ENCODE measurements at regions not wholly inside any gene's neighbourhood (a gene's known extent, or its start where the extent isn't known, plus 50 kb on each side); places are given as distances from the start of the nearest gene placed in this dataset.
"Not testable (repeated sequence)": the region's sequence is repeated elsewhere in the genome, so short reads cannot be mapped to it uniquely, and the experiment has no call there.

- H3K4me3 ChIP-seq (ENCODE audit: low read depth, low read length); H3K9me3 ChIP-seq (ENCODE audit: control insufficient read depth, insufficient read depth, low read depth, low read length); CTCF ChIA-PET; POLR2A ChIA-PET; H3K36me3 ChIP-seq (ENCODE audit: control insufficient read depth in 2 of 2, insufficient read depth in 1 of 2, low read length in 2 of 2); H3K4me1 ChIP-seq (ENCODE audit: control insufficient read depth, insufficient read depth, low read length); H3K27ac ChIP-seq (ENCODE audit: extremely low read depth, low read depth, low read length): not testable (repeated sequence)
These were observed 114.6 kb upstream of the PPM1J start for GRCh38 chr1:112829691-112830090.

- TF ChIP-seq ZNF830 (tag by site-specific recombination; IDR thresholded peaks at IDR 0.05; ENCODE audit: low read depth) (no peak), ZNF596 (tag by site-specific recombination; IDR thresholded peaks at IDR 0.05) (no peak), ZNF132 (tag by site-specific recombination; IDR thresholded peaks at IDR 0.05; ENCODE audit: borderline replicate concordance) (no peak), ZBTB11 (tag by site-specific recombination; conservative IDR thresholded peaks at IDR 0.05; ENCODE audit: low read depth) (no peak), ZNF449 (tag by site-specific recombination; IDR thresholded peaks at IDR 0.05) (no peak), ZNF18 (tag by site-specific recombination; IDR thresholded peaks at IDR 0.05) (no peak), ZNF146 (tag by site-specific recombination; IDR thresholded peaks at IDR 0.05) (no peak), ZNF510 (tag by site-specific recombination; IDR thresholded peaks at IDR 0.05; ENCODE audit: insufficient replicate concordance) (no peak), ZNF341 (tag by site-specific recombination; IDR thresholded peaks at IDR 0.05; ENCODE audit: low read depth) (no peak)
- ChIA-PET CTCF (no interaction called here), POLR2A (no interaction called here)
These were observed 113.6 kb upstream of the PPM1J start for GRCh38 chr1:112828716-112829115.

GRCh38 chr1:112827391-112827790, 112.3 kb upstream of the PPM1J start:
- CTCF ChIA-PET; H3K4me3 ChIP-seq (ENCODE audit: low read depth, low read length); H3K4me1 ChIP-seq (ENCODE audit: control insufficient read depth, insufficient read depth, low read length); POLR2A ChIA-PET; H3K27ac ChIP-seq (ENCODE audit: extremely low read depth, low read depth, low read length); H3K36me3 ChIP-seq (ENCODE audit: control insufficient read depth in 2 of 2, insufficient read depth in 1 of 2, low read length in 2 of 2); H3K9me3 ChIP-seq (ENCODE audit: control insufficient read depth, insufficient read depth, low read depth, low read length): not testable (repeated sequence)

More at GRCh38 chr1:112828716-112829115, 113.6 kb upstream of the PPM1J start:
- H3K36me3 ChIP-seq (ENCODE audit: control insufficient read depth in 2 of 2, insufficient read depth in 1 of 2, low read length in 2 of 2): no peaks in the 10 kb centered on the region
- no peaks in the 10 kb centered on the region for H3K9me3 ChIP-seq (ENCODE audit: control insufficient read depth, insufficient read depth, low read depth, low read length)
- H3K4me3 ChIP-seq (ENCODE audit: low read depth, low read length): no peak overlapping the region
- no peak overlapping the region for H3K27ac ChIP-seq (ENCODE audit: extremely low read depth, low read depth, low read length)
- H3K4me1 ChIP-seq (ENCODE audit: control insufficient read depth, insufficient read depth, low read length): no peaks in the 10 kb centered on the region

- no peaks in the 10 kb centered on the region for H3K9me3 ChIP-seq (ENCODE audit: control insufficient read depth, insufficient read depth, low read depth, low read length)
- no peaks in the 10 kb centered on the region for H3K36me3 ChIP-seq (ENCODE audit: control insufficient read depth in 2 of 2, insufficient read depth in 1 of 2, low read length in 2 of 2)
- H3K4me1 ChIP-seq (ENCODE audit: control insufficient read depth, insufficient read depth, low read length): no peaks in the 10 kb centered on the region
- ChIA-PET CTCF (interaction anchor here (0.6 to 1.0 kb wide), 2 partner anchors 17 to 18 kb away, joined by 3 read pairs; no protein-coding TSS in a partner anchor), POLR2A (no interaction called here)
- no peak overlapping the region for H3K27ac ChIP-seq (ENCODE audit: extremely low read depth, low read depth, low read length)
- H3K4me3 ChIP-seq (ENCODE audit: low read depth, low read length): no peak overlapping the region
- TF ChIP-seq MZF1 (tag by site-specific recombination; IDR thresholded peaks at IDR 0.05; ENCODE audit: borderline replicate concordance) (no peak), ZIC2 (tag by site-specific recombination; IDR thresholded peaks at IDR 0.05) (peak; percentile 98)
These were observed 111.2 kb upstream of the PPM1J start for GRCh38 chr1:112826217-112826944.

- H3K36me3 ChIP-seq (ENCODE audit: control insufficient read depth in 2 of 2, insufficient read depth in 1 of 2, low read length in 2 of 2); POLR2A ChIA-PET; H3K9me3 ChIP-seq (ENCODE audit: control insufficient read depth, insufficient read depth, low read depth, low read length); H3K27ac ChIP-seq (ENCODE audit: extremely low read depth, low read depth, low read length); H3K4me1 ChIP-seq (ENCODE audit: control insufficient read depth, insufficient read depth, low read length); H3K4me3 ChIP-seq (ENCODE audit: low read depth, low read length): not testable (repeated sequence)
- CTCF ChIA-PET: interaction anchor here (0.6 to 1.0 kb wide), 2 partner anchors 17 to 18 kb away, joined by 3 read pairs; no protein-coding TSS in a partner anchor
These were observed 110.6 kb upstream of the PPM1J start for GRCh38 chr1:112825563-112826216.

GRCh38 chr1:112825075-112825474, 109.9 kb upstream of the PPM1J start:
- POLR2A ChIA-PET; H3K4me1 ChIP-seq (ENCODE audit: control insufficient read depth, insufficient read depth, low read length); H3K36me3 ChIP-seq (ENCODE audit: control insufficient read depth in 2 of 2, insufficient read depth in 1 of 2, low read length in 2 of 2); H3K27ac ChIP-seq (ENCODE audit: extremely low read depth, low read depth, low read length); H3K9me3 ChIP-seq (ENCODE audit: control insufficient read depth, insufficient read depth, low read depth, low read length); CTCF ChIA-PET; H3K4me3 ChIP-seq (ENCODE audit: low read depth, low read length): not testable (repeated sequence)

All from HEK293 (cell line).